ENCODE measurements at regions not wholly inside any gene's neighbourhood (a gene's known extent, or its start where the extent isn't known, plus 50 kb on each side); places are given as distances from the start of the nearest gene placed in this dataset.

DNA sequence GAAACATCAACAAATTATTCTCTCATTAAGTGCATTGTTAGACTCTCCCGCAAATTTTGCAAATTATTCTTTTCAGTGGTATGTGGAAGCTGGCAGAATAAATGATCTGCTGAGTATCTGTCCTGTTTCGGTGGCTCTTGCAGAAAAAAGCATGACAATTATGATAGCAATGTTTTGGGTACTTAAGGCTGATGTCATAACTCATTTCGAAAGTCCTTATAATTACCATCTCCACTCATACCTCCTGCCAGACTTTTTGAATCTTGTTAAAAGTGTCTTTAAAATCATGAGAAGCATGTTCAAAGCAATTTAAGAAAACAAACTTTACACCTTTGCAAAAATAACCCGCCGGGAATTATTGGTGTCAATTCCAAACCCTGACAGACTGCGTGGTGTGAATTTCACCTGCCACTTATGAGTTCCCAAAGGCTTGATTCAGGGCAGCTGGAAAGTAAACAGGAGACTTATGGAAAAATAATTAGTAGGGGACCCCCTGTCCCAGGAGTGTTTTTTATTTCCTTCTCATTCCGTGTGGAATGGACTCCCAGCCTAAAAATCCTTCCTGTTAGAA, 87.6 kb upstream of the E2F3 start:
- ChIA-PET CTCF (interaction anchor here (1.0 to 1.1 kb wide), 2 partner anchors 12 to 91 kb away, joined by 3 read pairs; no protein-coding TSS in a partner anchor), POLR2A (no interaction called here)
- Mint-ChIP-seq H3K27ac (no peak overlapping the region), H3K27me3 (peaks cover 21% of the 10 kb centered on the region), H3K4me1 (no peaks in the 10 kb centered on the region), H3K4me3 (no peak overlapping the region), H3K9me3 (ENCODE audit: insufficient read depth) (peaks cover 5% of the 10 kb centered on the region)
- no peak for DNase-seq
- Histone ChIP-seq H3K27ac (ENCODE audit: low read length in 2 of 2) (no peak overlapping the region), H3K36me3 (replicated peaks in 1 of 2; ENCODE audit: control extremely low read depth in 1 of 2, control insufficient read depth in 1 of 2, extremely low read depth in 1 of 2, insufficient read depth in 2 of 2, low read length in 1 of 2) (no peaks in the 10 kb centered on the region), H3K9ac (ENCODE audit: low read length) (no peak overlapping the region), H3K27me3 (replicated peaks in 1 of 4; ENCODE audit: control extremely low read depth in 1 of 4, control insufficient read depth in 3 of 4, insufficient read depth in 4 of 4, low read length in 3 of 4) (peaks cover 0 to 2% (median 0%) of the 10 kb centered on the region in 4 experiments), H4K20me1 (ENCODE audit: control insufficient read depth, insufficient read depth, low read length, poor library complexity, severe bottlenecking) (no peaks in the 10 kb centered on the region), H3K9me3 (ENCODE audit: control extremely low read depth in 1 of 3, control insufficient read depth in 2 of 3, insufficient read depth in 1 of 3, low read length in 2 of 3) (peaks cover 0 to 9% (median 5%) of the 10 kb centered on the region in 3 donors), H3K79me2 (ENCODE audit: control insufficient read depth, insufficient read depth, low read length) (no peaks in the 10 kb centered on the region), H3K4me3 (ENCODE audit: control extremely low read depth in 1 of 5, extremely low read depth in 1 of 5, insufficient read depth in 1 of 5, low read depth in 2 of 5, low read length in 4 of 5) (no peak overlapping the region), H3K4me1 (ENCODE audit: control insufficient read depth in 2 of 2, insufficient read depth in 2 of 2, low read length in 2 of 2) (no peaks in the 10 kb centered on the region), H3K4me2 (replicated peaks; ENCODE audit: low read depth, low read length, poor library complexity, severe bottlenecking) (no peak overlapping the region), H2AFZ (ENCODE audit: insufficient read depth, low read depth, low read length, poor library complexity, severe bottlenecking) (no peak overlapping the region)
- intact Hi-C loops (cut with micrococcal nuclease), result no loop called here
- WGBS (ENCODE audit: insufficient coverage), result 77% methylated on average over 1 of the region's 7 CpGs
- no peak for ATAC-seq (ENCODE audit: low read depth)
- no peak for TF ChIP-seq EZH2 (IDR thresholded peaks at IDR 0.05; ENCODE audit: borderline replicate concordance, insufficient read depth, low read depth, low read length, poor library complexity, severe bottlenecking)
- TF ChIP-seq, protein P1, sequence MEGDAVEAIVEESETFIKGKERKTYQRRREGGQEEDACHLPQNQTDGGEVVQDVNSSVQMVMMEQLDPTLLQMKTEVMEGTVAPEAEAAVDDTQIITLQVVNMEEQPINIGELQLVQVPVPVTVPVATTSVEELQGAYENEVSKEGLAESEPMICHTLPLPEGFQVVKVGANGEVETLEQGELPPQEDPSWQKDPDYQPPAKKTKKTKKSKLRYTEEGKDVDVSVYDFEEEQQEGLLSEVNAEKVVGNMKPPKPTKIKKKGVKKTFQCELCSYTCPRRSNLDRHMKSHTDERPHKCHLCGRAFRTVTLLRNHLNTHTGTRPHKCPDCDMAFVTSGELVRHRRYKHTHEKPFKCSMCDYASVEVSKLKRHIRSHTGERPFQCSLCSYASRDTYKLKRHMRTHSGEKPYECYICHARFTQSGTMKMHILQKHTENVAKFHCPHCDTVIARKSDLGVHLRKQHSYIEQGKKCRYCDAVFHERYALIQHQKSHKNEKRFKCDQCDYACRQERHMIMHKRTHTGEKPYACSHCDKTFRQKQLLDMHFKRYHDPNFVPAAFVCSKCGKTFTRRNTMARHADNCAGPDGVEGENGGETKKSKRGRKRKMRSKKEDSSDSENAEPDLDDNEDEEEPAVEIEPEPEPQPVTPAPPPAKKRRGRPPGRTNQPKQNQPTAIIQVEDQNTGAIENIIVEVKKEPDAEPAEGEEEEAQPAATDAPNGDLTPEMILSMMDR (IDR thresholded peaks at IDR 0.05), result no peak

All from B cell (primary cell).